SK-N-SH (cell line): ENCODE measurements at regions not wholly inside any gene's neighbourhood (a gene's known extent, or its start where the extent isn't known, plus 50 kb on each side); places are given as distances from the start of the nearest gene placed in this dataset.
"Not testable (repeated sequence)": the region's sequence is repeated elsewhere in the genome, so short reads cannot be mapped to it uniquely, and the experiment has no call there.

Experiments used
- CTCF ChIA-PET: fragments of 300-600, 350-600 bp; formaldehyde crosslinking; extraction: SDS; loops from one replicate; lab custom pipeline; 2021; lab: Yijun Ruan, JAX
- POLR2A ChIA-PET: fragments of 350-600 bp; sonication (Branson Sonifier 250); formaldehyde crosslinking; extraction: SDS; loops from one replicate; lab custom pipeline; 2020; ENCODE audit warnings: antibody characterized with exemption, inconsistent platforms; lab: Yijun Ruan, JAX
- DNase-seq: peaks from one replicate; pipeline ENCODE4 v3.0.0; 2012
- H2AFZ ChIP-seq: fragments of 200-600 bp; sonication (generic); 2 replicates; pipeline ENCODE4 v1.8.1; 2016; ENCODE audit warnings: antibody characterized with exemption, mild to moderate bottlenecking, low read depth
- H3F3A ChIP-seq: fragments of 200-600 bp; sonication (generic); replicated peaks from 2 replicates; pipeline ENCODE3; 2016; ENCODE audit warnings: antibody characterized with exemption, mild to moderate bottlenecking; ENCODE audit not compliant: insufficient read depth
- H3K27ac ChIP-seq, 2 experiments: fragments of 200-500 bp in 1 of 2; fragments of 200-600 bp in 1 of 2; sonication (Bioruptor generic) in 1 of 2; sonication (generic), shearing (Covaris generic) in 1 of 2; 2 replicates each; pipeline versions ENCODE4 v1.5.1 to v1.6.1; 2014 to 2016; ENCODE audit warnings: low read depth in 2 of 2, inconsistent platforms in 1 of 2, low read length in 1 of 2, mild to moderate bottlenecking in 1 of 2, mixed read lengths in 1 of 2
- H3K27me3 ChIP-seq: fragments of 200-600 bp; sonication (generic), shearing (Covaris generic); 2 replicates; pipeline ENCODE4 v1.6.1; 2016; ENCODE audit warnings: mixed run types; ENCODE audit not compliant: insufficient read depth
- H3K36me3 ChIP-seq, 2 experiments: fragments of 200-500 bp in 1 of 2; fragments of 200-600 bp in 1 of 2; sonication (Bioruptor generic) in 1 of 2; sonication (generic) in 1 of 2; replicated peaks in 1 of 2; 2 replicates each; pipeline versions ENCODE3 to v1.5.1; 2014 to 2016; ENCODE audit warnings: low read length in 1 of 2, mild to moderate bottlenecking in 1 of 2; ENCODE audit not compliant: insufficient read depth in 2 of 2, control insufficient read depth in 1 of 2
- H3K4me1 ChIP-seq, 2 experiments: fragments of 200-500 bp in 1 of 2; fragments of 200-600 bp in 1 of 2; sonication (Bioruptor generic) in 1 of 2; sonication (generic), shearing (Covaris generic) in 1 of 2; 2 replicates each; pipeline versions ENCODE4 v1.5.1 to v1.6.1; 2014 to 2016; ENCODE audit warnings: low read depth in 1 of 2, low read length in 1 of 2, mixed run types in 1 of 2; ENCODE audit not compliant: insufficient read depth in 2 of 2, control insufficient read depth in 1 of 2
- H3K4me2 ChIP-seq: fragments of 200-600 bp; sonication (generic), shearing (Covaris generic); 2 replicates; pipeline ENCODE4 v1.6.1; 2017; ENCODE audit warnings: mixed run types
- H3K4me3 ChIP-seq, 2 experiments: fragments of 200-500 bp in 1 of 2; fragments of 200-600 bp in 1 of 2; sonication (Bioruptor generic) in 1 of 2; sonication (generic), shearing (Covaris generic) in 1 of 2; 2 replicates each; pipeline versions ENCODE4 v1.5.1 to v1.8.1; 2014 to 2016; ENCODE audit warnings: low read depth in 2 of 2, inconsistent platforms in 1 of 2, low read length in 1 of 2, mild to moderate bottlenecking in 1 of 2, mixed read lengths in 1 of 2, moderate library complexity in 1 of 2
- H3K79me2 ChIP-seq: fragments of 200-600 bp; sonication (generic); 2 replicates; pipeline ENCODE4 v1.8.1; 2017; ENCODE audit warnings: mild to moderate bottlenecking; ENCODE audit not compliant: insufficient read depth
- H3K9ac ChIP-seq: fragments of 200-600 bp; sonication (generic); 2 replicates; pipeline ENCODE4 v1.6.1; 2017; ENCODE audit warnings: mixed run types
- H3K9me2 ChIP-seq: fragments of 200-600 bp; sonication (generic); 2 replicates; pipeline ENCODE4 v1.6.1; 2017; ENCODE audit warnings: mixed run types
- H3K9me3 ChIP-seq: fragments of 200-600 bp; sonication (generic); 2 replicates; pipeline ENCODE4 v1.6.1; 2017; ENCODE audit warnings: mixed run types, mild to moderate bottlenecking, moderate library complexity
- H4K20me1 ChIP-seq: fragments of 200-600 bp; sonication (generic); 2 replicates; pipeline ENCODE4 v1.6.1; 2017; ENCODE audit warnings: mild to moderate bottlenecking, mixed run types; ENCODE audit not compliant: insufficient read depth
- ELF1 ChIP-seq: IDR thresholded peaks from 2 replicates; pipeline ENCODE4 v1.4.0; 2012
- EP300 ChIP-seq, 2 experiments: IDR thresholded peaks; 2 replicates each; pipeline versions ENCODE4 v1.4.0 to v1.6.1; 2012; ENCODE audit warnings: borderline replicate concordance in 1 of 2, low read depth in 1 of 2, low read length in 1 of 2
- FOSL2 ChIP-seq: IDR thresholded peaks from 2 replicates; pipeline ENCODE4 v1.4.0; 2012; ENCODE audit warnings: low read depth, mild to moderate bottlenecking, moderate library complexity, borderline replicate concordance
- FOXJ3 ChIP-seq: sonication (generic); formaldehyde crosslinking; IDR thresholded peaks from 2 replicates; pipeline ENCODE4 v1.5.1; 2020; ENCODE audit warnings: mild to moderate bottlenecking, missing genetic modification reagents
- FOXM1 ChIP-seq: IDR thresholded peaks from 2 replicates; pipeline ENCODE4 v1.4.0; 2012; ENCODE audit warnings: low read depth, mild to moderate bottlenecking
- GABPA ChIP-seq: IDR thresholded peaks from 2 replicates; pipeline ENCODE4 v1.4.0; 2012; ENCODE audit warnings: low read depth, mild to moderate bottlenecking
- GATA2 ChIP-seq: sonication (generic); formaldehyde crosslinking; IDR thresholded peaks from 2 replicates; pipeline ENCODE4 v1.5.0; 2020; ENCODE audit warnings: mild to moderate bottlenecking, missing genetic modification reagents
- IRF3 ChIP-seq: fragments of 150-350 bp; IDR thresholded peaks from 2 replicates; pipeline ENCODE4 v1.6.1; 2016; ENCODE audit warnings: mild to moderate bottlenecking, low read depth, low read length
- JUND ChIP-seq: IDR thresholded peaks from 2 replicates; pipeline ENCODE4 v1.4.0; 2012
- MXI1 ChIP-seq: IDR thresholded peaks from 2 replicates; pipeline ENCODE4 v1.6.1; 2012; ENCODE audit warnings: mild to moderate bottlenecking, low read depth, low read length, improper control_type of control experiment
- POLR2AphosphoS5 ChIP-seq: IDR thresholded peaks from 2 replicates; pipeline ENCODE4 v1.6.1; 2012; ENCODE audit warnings: low read depth, low read length
- SMC3 ChIP-seq: IDR thresholded peaks from 2 replicates; pipeline ENCODE4 v1.6.1; 2012; ENCODE audit warnings: low read depth, low read length, improper control_type of control experiment
- TCF12 ChIP-seq: IDR thresholded peaks from 2 replicates; pipeline ENCODE4 v1.4.0; 2012
- WGBS: methylation state at CpG from one replicate; pipeline ENCODE4 v1.1.6; 2017; ENCODE audit warnings: low lambda C conversion rate; 5-methylcytosine and 5-hydroxymethylcytosine counted together
- TF ChIP-seq, protein P1 (sequence below): IDR thresholded peaks from 2 replicates; pipeline ENCODE4; 2012
- TF ChIP-seq, protein P2 (sequence below): fragments of 200-600 bp; sonication (generic); IDR thresholded peaks from 2 replicates; pipeline ENCODE4 v1.6.1; 2017; ENCODE audit warnings: antibody characterized with exemption, mild to moderate bottlenecking, moderate library complexity
- TF ChIP-seq, protein P3 (sequence below): IDR thresholded peaks from 2 replicates; pipeline ENCODE4 v1.4.0; 2012; ENCODE audit warnings: low read depth

- Histone ChIP-seq H3F3A (no peaks in the 10 kb centered on the region), H3K4me2 (no peak overlapping the region), H4K20me1 (no peaks in the 10 kb centered on the region), H3K9me2 (no peaks in the 10 kb centered on the region), H3K4me1 (peaks cover 0 to 2% of the 10 kb centered on the region in 2 experiments; a peak in 2 of 4 replicates), H3K36me3 (no peaks in the 10 kb centered on the region), H3K4me3 (no peak overlapping the region), H3K9ac (no peak overlapping the region), H2AFZ (no peak overlapping the region), H3K27me3 (no peaks in the 10 kb centered on the region), H3K79me2 (no peaks in the 10 kb centered on the region), H3K9me3 (no peaks in the 10 kb centered on the region), H3K27ac (no peak overlapping the region)
- POLR2A ChIA-PET, result no interaction called here
- no peak for DNase-seq
- WGBS, result 52% methylated on average over 5 of the region's 5 CpGs
- TF ChIP-seq TCF12 (no peak), MXI1 (no peak), JUND (no peak), GABPA (no peak), POLR2AphosphoS5 (no peak), FOXM1 (no peak), FOXJ3 (CRISPR knock-in tag) (no peak)
- TF ChIP-seq, protein P1, sequence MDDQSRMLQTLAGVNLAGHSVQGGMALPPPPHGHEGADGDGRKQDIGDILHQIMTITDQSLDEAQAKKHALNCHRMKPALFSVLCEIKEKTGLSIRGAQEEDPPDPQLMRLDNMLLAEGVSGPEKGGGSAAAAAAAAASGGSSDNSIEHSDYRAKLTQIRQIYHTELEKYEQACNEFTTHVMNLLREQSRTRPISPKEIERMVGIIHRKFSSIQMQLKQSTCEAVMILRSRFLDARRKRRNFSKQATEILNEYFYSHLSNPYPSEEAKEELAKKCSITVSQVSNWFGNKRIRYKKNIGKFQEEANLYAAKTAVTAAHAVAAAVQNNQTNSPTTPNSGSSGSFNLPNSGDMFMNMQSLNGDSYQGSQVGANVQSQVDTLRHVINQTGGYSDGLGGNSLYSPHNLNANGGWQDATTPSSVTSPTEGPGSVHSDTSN, result no peak
- TF ChIP-seq, protein P2, sequence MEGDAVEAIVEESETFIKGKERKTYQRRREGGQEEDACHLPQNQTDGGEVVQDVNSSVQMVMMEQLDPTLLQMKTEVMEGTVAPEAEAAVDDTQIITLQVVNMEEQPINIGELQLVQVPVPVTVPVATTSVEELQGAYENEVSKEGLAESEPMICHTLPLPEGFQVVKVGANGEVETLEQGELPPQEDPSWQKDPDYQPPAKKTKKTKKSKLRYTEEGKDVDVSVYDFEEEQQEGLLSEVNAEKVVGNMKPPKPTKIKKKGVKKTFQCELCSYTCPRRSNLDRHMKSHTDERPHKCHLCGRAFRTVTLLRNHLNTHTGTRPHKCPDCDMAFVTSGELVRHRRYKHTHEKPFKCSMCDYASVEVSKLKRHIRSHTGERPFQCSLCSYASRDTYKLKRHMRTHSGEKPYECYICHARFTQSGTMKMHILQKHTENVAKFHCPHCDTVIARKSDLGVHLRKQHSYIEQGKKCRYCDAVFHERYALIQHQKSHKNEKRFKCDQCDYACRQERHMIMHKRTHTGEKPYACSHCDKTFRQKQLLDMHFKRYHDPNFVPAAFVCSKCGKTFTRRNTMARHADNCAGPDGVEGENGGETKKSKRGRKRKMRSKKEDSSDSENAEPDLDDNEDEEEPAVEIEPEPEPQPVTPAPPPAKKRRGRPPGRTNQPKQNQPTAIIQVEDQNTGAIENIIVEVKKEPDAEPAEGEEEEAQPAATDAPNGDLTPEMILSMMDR, result no peak
- TF ChIP-seq, protein P3, sequence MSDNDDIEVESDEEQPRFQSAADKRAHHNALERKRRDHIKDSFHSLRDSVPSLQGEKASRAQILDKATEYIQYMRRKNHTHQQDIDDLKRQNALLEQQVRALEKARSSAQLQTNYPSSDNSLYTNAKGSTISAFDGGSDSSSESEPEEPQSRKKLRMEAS, result no peak
- CTCF ChIA-PET, result interaction anchor here (1.7 kb wide), 1 partner anchor 10 kb away, joined by 8 read pairs; no protein-coding TSS in a partner anchor
These were observed 154.4 kb upstream of the NOCT start for GRCh38 chr4:138861135-138861534.

DNA sequence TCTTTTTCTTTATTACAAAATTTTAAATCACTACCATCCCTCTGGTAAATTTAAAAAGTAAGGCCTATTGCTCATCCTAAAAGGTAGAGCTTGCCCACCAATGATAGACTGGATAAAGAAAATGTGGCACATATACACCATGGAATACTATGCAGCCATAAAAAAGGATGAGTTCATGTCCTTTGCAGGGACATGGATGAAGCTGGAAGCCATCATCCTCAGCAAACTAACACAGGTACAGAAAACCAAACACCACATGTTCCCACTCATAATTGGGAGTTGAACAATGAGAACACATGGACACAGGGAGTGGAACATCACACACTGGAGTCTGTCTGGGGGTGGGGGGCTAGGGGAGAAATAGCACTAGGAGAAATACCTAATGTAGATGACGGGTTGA lies 155.2 kb upstream of the NOCT start:
- H3K4me1 ChIP-seq, H3K36me3 ChIP-seq, H3K4me2 ChIP-seq, DNase-seq, H3K9me3 ChIP-seq, H2AFZ ChIP-seq, H3K27ac ChIP-seq, H3K9ac ChIP-seq, H4K20me1 ChIP-seq, H3K79me2 ChIP-seq, POLR2A ChIA-PET, H3K27me3 ChIP-seq, H3K9me2 ChIP-seq, H3K4me3 ChIP-seq, H3F3A ChIP-seq: not testable (repeated sequence)
- CTCF ChIA-PET, result interaction anchor here (1.7 kb wide), 1 partner anchor 11 kb away, joined by 8 read pairs; no protein-coding TSS in a partner anchor
- 47% methylated on average over 1 of the region's 1 CpG for whole genome bisulfite sequencing

GRCh38 chr4:138859254-138859653 lies 156.3 kb upstream of the NOCT start:
- H3K4me3 ChIP-seq, result no peak overlapping the region
- TF ChIP-seq IRF3 (no peak), GATA2 (CRISPR knock-in tag) (no peak), FOSL2 (no peak), ELF1 (no peak), EP300 (IDR thresholded peaks at IDR 0.05; ENCODE audit: borderline replicate concordance in 1 of 2, low read depth in 1 of 2, low read length in 1 of 2) (no peak), SMC3 (no peak)
- TF ChIP-seq, protein P2, result no peak
- TF ChIP-seq, all 33 proteins: peak for 0
- ChIA-PET POLR2A (no interaction called here), CTCF (no interaction called here)
- no peak for DNase-seq
- Histone ChIP-seq H4K20me1 (no peaks in the 10 kb centered on the region), H3K79me2 (no peaks in the 10 kb centered on the region), H3K36me3 (no peaks in the 10 kb centered on the region), H3F3A (no peaks in the 10 kb centered on the region), H3K27ac (no peak overlapping the region), H3K4me1 (peaks cover 0 to 2% of the 10 kb centered on the region in 2 experiments; a peak in 2 of 4 replicates), H3K9me3 (no peaks in the 10 kb centered on the region), H2AFZ (no peak overlapping the region), H3K9ac (no peak overlapping the region), H3K27me3 (no peaks in the 10 kb centered on the region), H3K4me2 (no peak overlapping the region), H3K9me2 (no peaks in the 10 kb centered on the region)
- 84% methylated on average over 4 of the region's 4 CpGs for WGBS
